Hepatocyte (in vitro differentiated cells): ENCODE measurements at regions not wholly inside any gene's neighbourhood (a gene's known extent, or its start where the extent isn't known, plus 50 kb on each side); places are given as distances from the start of the nearest gene placed in this dataset.

Source experiments
- DNase-seq: peaks from one replicate; pipeline ENCODE4 v3.0.0-alpha.2; 2016; ENCODE audit warnings: low spot score
- H2AFZ ChIP-seq: fragments of 200-600 bp; sonication (generic); 2 replicates; pipeline ENCODE4 v1.6.0; 2016; ENCODE audit warnings: antibody characterized with exemption, mild to moderate bottlenecking
- H3K27ac ChIP-seq: fragments of 200-600 bp; sonication (generic); 2 replicates; pipeline ENCODE4 v1.5.1; 2016; ENCODE audit warnings: mild to moderate bottlenecking
- H3K27me3 ChIP-seq: fragments of 200-600 bp; sonication (generic); 2 replicates; pipeline ENCODE4 v1.6.1; 2016
- H3K36me3 ChIP-seq: fragments of 200-600 bp; sonication (generic); replicated peaks from 2 replicates; pipeline ENCODE4 v1.5.1; 2016; ENCODE audit warnings: low read depth; ENCODE audit not compliant: insufficient read depth
- H3K4me1 ChIP-seq: fragments of 200-600 bp; sonication (generic); 2 replicates; pipeline ENCODE4 v1.5.1; 2016; ENCODE audit warnings: mild to moderate bottlenecking, moderate library complexity; ENCODE audit not compliant: insufficient read depth
- H3K4me2 ChIP-seq: fragments of 200-600 bp; sonication (generic); 2 replicates; pipeline ENCODE4 v1.6.0; 2016
- H3K4me3 ChIP-seq: fragments of 200-600 bp; sonication (generic); 2 replicates; pipeline ENCODE4 v1.5.1; 2016; ENCODE audit warnings: mild to moderate bottlenecking
- H3K79me2 ChIP-seq: fragments of 200-600 bp; sonication (generic); 2 replicates; pipeline ENCODE4 v1.6.0; 2017; ENCODE audit warnings: mild to moderate bottlenecking
- H3K9me2 ChIP-seq: fragments of 200-600 bp; sonication (generic); replicated peaks from 2 replicates; pipeline ENCODE4 v1.6.0; 2017; ENCODE audit warnings: mild to moderate bottlenecking; ENCODE audit not compliant: insufficient read depth
- H3K9me3 ChIP-seq: fragments of 200-600 bp; sonication (generic); 2 replicates; pipeline ENCODE4 v1.5.1; 2016; ENCODE audit warnings: low read depth, mild to moderate bottlenecking
- H4K20me1 ChIP-seq: fragments of 200-600 bp; sonication (generic); 2 replicates; pipeline ENCODE4 v1.6.0; 2016; ENCODE audit warnings: mild to moderate bottlenecking; ENCODE audit not compliant: insufficient read depth, poor library complexity, severe bottlenecking
- CTCF ChIP-seq: fragments of 200-600 bp; sonication (generic); IDR thresholded peaks from 2 replicates; pipeline ENCODE4 v1.5.1; 2016; ENCODE audit warnings: antibody characterized with exemption, mild to moderate bottlenecking; ENCODE audit not compliant: poor library complexity
- EZH2 ChIP-seq: fragments of 200-600 bp; sonication (generic); IDR thresholded peaks from 2 replicates; pipeline ENCODE4 v1.6.1; 2016; ENCODE audit warnings: antibody characterized with exemption, mild to moderate bottlenecking, borderline replicate concordance
- EZH2phosphoT487 ChIP-seq: fragments of 200-600 bp; sonication (generic); IDR thresholded peaks from one replicate; pipeline ENCODE4 v1.6.1; 2018; ENCODE audit warnings: antibody characterized with exemption, mild to moderate bottlenecking, low read depth, moderate library complexity; ENCODE audit not compliant: unreplicated experiment, severe bottlenecking
- WGBS: methylation state at CpG from one replicate; pipeline ENCODE4 v1.1.6; 2016; ENCODE audit warnings: low lambda C conversion rate; ENCODE audit errors: missing lambda C conversion rate; 5-methylcytosine and 5-hydroxymethylcytosine counted together

GRCh38 chr5:99116526-99116925 lies 187.7 kb upstream of the CHD1 start:
- no peak overlapping the region for H3K4me3 ChIP-seq
- H3K4me2 ChIP-seq, result no peak overlapping the region
- no peak overlapping the region for H2AFZ ChIP-seq
- no peaks in the 10 kb centered on the region for H3K79me2 ChIP-seq
- DNase-seq, result no peak
- no peaks in the 10 kb centered on the region for H3K9me2 ChIP-seq
- no peak overlapping the region for H3K27ac ChIP-seq
- no peaks in the 10 kb centered on the region for H3K27me3 ChIP-seq
- 62% methylated on average over 4 of the region's 4 CpGs for WGBS
- no peaks in the 10 kb centered on the region for H3K9me3 ChIP-seq
- TF ChIP-seq CTCF (no peak), EZH2 (no peak), EZH2phosphoT487 (no peak)
- H4K20me1 ChIP-seq, result no peaks in the 10 kb centered on the region
- no peaks in the 10 kb centered on the region for H3K4me1 ChIP-seq
- H3K36me3 ChIP-seq, result no peaks in the 10 kb centered on the region

GRCh38 chr5:99109894-99110293 lies 181.1 kb upstream of the CHD1 start:
- Histone ChIP-seq H3K36me3 (no peaks in the 10 kb centered on the region), H2AFZ (no peak overlapping the region), H3K79me2 (no peaks in the 10 kb centered on the region), H3K4me1 (no peaks in the 10 kb centered on the region), H3K27me3 (no peaks in the 10 kb centered on the region), H3K9me3 (no peaks in the 10 kb centered on the region), H3K27ac (no peak overlapping the region), H4K20me1 (no peaks in the 10 kb centered on the region), H3K4me2 (no peak overlapping the region), H3K4me3 (no peak overlapping the region), H3K9me2 (no peaks in the 10 kb centered on the region)
- no peak for TF ChIP-seq EZH2phosphoT487
- 80% methylated on average over 4 of the region's 4 CpGs for WGBS
- DNase-seq, result no peak

DNA sequence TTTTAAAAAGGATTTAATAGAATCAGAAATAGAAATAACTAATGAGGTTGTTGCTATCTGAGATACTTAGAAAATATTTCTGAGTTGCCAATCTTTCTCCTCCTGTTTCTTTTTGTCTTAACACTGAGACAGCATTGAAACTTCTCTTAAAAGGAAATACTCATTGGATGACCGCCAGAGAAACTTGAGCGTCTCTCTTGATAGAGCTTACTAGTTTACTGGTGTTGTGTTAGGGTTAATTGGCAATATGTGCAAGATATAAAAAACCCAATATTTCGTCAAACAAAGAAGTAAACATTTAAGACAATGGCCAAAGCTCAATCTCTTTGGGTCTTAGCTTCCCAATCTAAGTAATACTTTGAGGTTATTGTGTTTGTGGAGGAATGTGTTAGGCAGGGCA lies 176.4 kb upstream of the CHD1 start:
- WGBS, result 53% methylated on average over 3 of the region's 3 CpGs
- DNase-seq, result no peak
- Histone ChIP-seq H3K36me3 (no peaks in the 10 kb centered on the region), H3K9me3 (no peaks in the 10 kb centered on the region), H3K27me3 (no peaks in the 10 kb centered on the region), H2AFZ (no peak overlapping the region), H4K20me1 (no peaks in the 10 kb centered on the region), H3K9me2 (no peaks in the 10 kb centered on the region), H3K79me2 (no peaks in the 10 kb centered on the region), H3K4me1 (no peaks in the 10 kb centered on the region), H3K4me2 (no peak overlapping the region), H3K27ac (no peak overlapping the region), H3K4me3 (no peak overlapping the region)
- TF ChIP-seq EZH2phosphoT487, result no peak
- no peak for TF ChIP-seq EZH2
- no peak for TF ChIP-seq CTCF

- no peaks in the 10 kb centered on the region for H3K36me3 ChIP-seq
- H3K4me3 ChIP-seq, result no peak overlapping the region
- WGBS, result 6% methylated on average over 2 of the region's 2 CpGs
- H4K20me1 ChIP-seq, result no peaks in the 10 kb centered on the region
- H3K27me3 ChIP-seq, result no peaks in the 10 kb centered on the region
- no peak overlapping the region for H2AFZ ChIP-seq
- H3K79me2 ChIP-seq, result no peaks in the 10 kb centered on the region
- no peak overlapping the region for H3K4me2 ChIP-seq
- H3K9me3 ChIP-seq, result no peaks in the 10 kb centered on the region
- DNase-seq, result peak; percentile 64
- H3K9me2 ChIP-seq, result no peaks in the 10 kb centered on the region
- H3K4me1 ChIP-seq, result no peaks in the 10 kb centered on the region
- no peak overlapping the region for H3K27ac ChIP-seq
- TF ChIP-seq EZH2phosphoT487, result no peak
- peak; percentile 76 for TF ChIP-seq CTCF
These were observed 175.8 kb upstream of the CHD1 start for GRCh38 chr5:99104538-99105132.
